ENCODE measurements at regions not wholly inside any gene's neighbourhood (a gene's known extent, or its start where the extent isn't known, plus 50 kb on each side); places are given as distances from the start of the nearest gene placed in this dataset.

- TF ChIP-seq CTCF (IDR thresholded peaks at IDR 0.05; ENCODE audit: low read depth, low read length) (no peak), EZH2phosphoT487 (IDR thresholded peaks at IDR 0.05; ENCODE audit: low read depth) (no peak)
These were observed 64.1 kb upstream of the OXGR1 start for GRCh38 chr13:97058391-97058790.
